HG03097 (cell line): ENCODE measurements at regions not wholly inside any gene's neighbourhood (a gene's known extent, or its start where the extent isn't known, plus 50 kb on each side); places are given as distances from the start of the nearest gene placed in this dataset.
"Not testable (repeated sequence)": the region's sequence is repeated elsewhere in the genome, so short reads cannot be mapped to it uniquely, and the experiment has no call there.

Experiments used
- ATAC-seq: cut with Tn5 transposase; IDR thresholded peaks from one replicate; pipeline ENCODE4 v1.9.1; 2021; ENCODE audit not compliant: unreplicated experiment, low FRiP score

DNA sequence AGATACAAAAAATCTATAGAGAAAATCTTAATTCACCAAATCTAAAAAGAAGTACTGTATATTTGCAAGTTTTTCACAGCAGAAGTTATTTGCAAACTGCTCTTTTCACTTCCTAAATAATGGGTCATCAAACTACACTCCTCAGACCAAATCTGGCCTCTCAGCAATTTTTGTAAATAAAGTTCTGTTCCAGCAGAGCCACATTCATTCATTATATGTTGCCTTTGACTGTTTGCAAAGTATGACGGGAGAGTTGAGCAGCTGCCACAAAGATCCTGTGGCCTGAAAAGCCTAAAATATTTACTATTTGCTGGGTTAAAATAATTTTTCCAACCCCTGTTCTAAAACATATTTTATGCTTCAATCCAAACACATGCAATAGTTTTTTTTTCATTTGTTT is 1222.3 kb upstream of the SEL1L start:
- ATAC-seq, result no peak

DNA sequence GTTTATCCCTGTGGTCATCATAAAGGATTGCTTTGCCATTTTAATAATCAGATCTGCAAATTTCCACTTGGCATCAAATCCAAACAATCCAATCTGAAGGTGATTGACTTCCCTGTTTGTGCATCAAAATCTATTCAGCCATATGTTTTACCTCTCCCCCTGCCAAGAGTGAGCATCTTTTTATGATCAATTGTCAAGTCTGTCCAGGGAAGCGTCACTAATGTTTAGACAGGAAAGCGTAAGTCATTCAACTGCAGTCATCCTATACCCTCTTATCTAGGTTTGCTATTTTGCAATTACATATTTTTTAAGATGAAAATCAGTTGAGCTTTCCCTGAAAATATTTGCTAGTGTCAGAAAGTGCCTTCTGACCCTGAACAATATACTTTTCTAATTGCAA is 1224.1 kb upstream of the SEL1L start:
- ATAC-seq, result no peak

DNA sequence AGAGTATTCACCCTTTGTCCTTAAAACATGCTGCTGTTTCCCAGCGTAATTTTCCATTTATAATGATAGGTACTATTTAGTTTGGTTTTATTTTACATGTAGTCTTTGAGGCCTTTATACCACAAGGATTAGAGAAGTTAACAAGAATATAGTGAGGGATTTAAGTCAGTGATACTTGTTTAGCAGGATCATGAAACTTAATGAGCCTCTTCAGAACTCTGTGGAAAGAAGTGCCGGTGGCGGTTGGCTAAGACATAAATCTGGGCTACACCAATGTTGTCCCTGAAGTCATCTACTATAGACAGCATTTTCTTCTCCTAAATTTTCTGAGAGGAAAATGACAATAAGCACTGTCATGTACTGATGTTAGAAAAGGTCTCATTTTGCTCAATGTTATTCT is 1226.0 kb upstream of the SEL1L start:
- ATAC-seq, result no peak

DNA sequence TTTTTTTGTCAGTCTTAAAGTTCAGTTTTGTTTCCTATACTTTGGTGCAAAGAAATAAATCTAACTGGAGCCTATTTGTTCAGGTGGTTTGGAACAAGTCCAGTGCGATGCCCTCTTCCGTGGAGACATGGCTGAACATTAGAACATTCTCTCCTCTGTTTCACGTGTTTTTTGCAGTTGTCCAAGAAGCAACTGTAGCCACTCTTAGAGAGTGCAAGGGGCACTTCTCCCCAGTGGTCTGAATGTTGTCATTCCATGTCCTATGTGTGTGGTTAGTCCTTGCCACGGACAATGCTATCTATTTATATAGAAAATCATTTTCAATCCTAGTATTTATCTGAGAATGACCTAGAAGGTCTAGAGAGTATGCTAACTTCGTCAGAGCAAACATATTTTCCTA is 1232.5 kb upstream of the SEL1L start:
- ATAC-seq, result no peak

DNA sequence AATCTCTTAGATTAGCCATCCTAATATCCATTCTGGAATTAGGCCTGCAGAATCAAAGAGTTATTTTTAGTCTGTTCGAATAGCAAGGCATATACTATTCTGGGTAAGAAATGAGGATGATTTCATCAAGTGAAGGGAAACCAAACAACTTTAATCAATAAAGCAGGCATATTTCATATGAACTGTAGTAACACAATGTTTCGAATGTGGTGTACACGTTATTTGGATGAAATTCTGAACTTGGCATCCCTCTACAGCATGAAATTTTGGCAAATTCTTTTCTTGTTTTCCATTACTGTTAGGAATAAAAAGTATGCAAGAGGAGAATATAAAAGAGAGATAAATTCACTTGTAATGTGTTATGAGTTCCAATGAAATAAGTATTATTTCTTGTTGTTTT is 1233.3 kb upstream of the SEL1L start:
- no peak for ATAC-seq

DNA sequence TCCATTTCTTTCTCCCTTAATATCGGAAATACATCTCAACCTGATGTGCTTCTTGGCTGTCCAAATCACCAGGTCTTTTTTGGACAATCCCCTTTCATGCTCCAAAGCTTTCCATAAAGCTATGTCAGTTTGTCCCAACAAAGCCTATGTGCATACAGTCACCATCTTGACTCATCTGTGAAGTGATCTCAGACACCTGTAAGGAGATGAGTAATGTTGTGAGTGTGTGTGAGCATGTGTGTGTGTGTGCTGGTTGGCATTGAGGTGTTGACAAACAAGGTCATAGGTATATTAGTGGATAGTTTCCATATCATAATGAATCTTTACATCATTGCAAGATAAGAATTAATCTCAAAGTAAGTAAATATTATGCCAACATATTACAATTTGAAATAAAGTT is 1243.3 kb upstream of the SEL1L start:
- ATAC-seq, result no peak

DNA sequence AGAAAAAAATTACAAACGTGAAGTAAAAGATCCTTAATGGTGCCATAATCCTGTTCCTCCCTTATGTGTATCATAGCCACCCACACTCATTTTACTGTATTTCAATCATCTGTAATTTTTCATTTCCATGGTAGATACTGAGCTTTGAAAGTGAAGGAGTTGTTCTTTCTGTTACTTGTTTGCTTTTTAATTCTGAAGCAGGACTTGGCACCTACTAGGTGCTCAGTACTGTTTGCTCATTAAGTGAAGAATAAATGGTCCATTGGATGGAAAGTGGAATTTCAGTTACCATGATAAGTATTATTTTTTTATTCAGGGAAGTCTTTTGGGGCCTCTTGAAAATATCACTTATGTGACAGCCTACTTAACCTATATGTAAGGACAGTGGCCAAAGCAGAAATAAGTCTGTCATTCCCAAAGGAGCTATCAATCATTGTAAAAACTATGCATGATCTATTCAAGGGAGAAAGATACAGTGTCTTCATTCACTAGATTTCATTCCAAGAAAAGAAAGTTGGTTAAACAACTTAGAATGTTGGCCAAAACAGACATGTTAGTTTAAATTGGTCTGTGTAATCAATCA is 1244.4 kb upstream of the SEL1L start:
- ATAC-seq, result no peak

DNA sequence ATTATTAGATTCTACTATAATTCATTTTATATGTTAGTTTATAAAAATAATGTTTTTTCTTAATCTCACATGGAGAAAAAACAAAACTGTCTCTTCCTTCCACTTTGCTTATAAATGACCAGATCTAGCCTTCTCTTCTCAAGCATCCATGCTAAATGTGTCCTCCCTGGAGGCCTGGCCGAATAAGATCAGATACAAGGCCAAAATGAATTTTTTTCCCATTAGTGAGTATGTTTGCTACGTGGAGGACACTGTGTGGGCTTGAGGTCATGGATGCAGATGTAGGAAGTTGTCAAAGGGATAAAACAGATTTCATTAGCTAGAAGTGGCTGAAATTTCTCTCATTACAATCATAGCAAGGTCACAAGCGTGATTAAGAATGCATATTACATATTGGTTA is 1244.9 kb upstream of the SEL1L start:
- ATAC-seq, result no peak

DNA sequence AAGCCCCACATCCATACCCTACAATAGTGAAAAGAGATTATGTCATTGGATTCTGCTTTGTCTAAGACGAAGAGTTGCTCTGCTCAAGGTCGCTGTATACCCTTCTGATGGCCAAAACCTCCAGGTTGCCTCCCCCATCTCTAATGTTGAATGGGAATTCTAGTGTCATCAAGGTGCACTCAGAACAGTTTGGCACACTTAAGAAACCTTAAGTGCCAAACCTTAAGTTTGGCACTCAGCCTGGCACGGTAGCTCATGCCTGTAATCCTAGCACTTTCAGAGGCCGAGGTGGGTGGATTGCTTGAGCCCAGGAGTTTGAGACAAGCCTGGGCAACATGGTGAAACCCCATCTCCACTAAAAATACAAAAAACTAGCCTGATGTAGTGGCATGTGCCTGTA is 1245.6 kb upstream of the SEL1L start:
- no peak for ATAC-seq

DNA sequence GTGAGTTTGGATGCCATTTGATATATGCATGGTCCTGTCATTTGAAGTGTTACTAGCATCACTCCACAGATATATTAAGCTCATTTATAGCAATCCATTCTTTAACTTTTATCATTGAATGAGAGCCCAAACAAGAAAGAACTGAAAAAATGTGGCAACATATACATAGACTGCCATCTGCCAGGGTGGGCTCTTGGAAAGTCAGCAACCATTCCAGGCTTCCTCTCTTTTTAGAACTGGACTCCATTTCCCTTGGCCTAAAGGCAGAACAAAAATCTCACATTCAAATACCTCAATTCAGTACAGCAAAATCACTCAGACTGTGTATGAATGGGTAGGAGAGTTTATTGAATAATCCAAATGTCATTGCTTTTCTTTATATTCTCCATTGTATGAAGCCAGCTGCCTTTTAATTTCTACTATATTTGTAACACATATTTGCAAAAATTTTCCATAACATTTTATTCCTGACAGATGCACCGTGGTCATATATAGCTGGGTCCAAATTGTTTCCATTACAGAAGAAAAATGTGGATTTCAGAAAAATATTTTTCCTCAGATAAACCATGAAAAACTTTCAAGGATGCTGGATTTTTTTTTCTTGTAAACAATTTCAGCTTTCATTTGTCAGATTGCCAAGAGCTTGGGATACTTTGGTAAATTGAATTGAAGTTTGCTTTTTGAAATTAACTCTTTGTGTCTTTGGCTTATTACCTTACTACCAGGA is 1252.3 kb upstream of the SEL1L start:
- ATAC-seq, result no peak

DNA sequence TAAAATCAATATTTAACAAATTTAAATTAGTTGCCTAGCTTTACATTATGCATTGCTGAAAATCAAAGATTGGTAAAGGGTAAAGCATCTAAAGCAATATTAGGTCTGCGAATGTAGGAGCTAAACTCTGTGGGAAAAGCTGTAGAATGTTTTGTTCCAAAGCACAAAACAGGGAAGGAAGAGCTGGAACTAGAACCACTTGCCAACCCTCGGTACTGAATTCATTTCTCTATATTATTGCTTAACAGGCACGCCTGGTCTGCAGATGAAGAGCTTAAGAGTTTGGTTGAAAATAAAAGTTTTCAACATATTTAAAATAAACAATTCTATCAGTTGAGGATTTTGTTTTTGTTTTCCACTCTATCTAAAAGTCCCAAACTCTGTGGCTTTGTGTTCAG is 1252.8 kb upstream of the SEL1L start:
- ATAC-seq, result no peak

DNA sequence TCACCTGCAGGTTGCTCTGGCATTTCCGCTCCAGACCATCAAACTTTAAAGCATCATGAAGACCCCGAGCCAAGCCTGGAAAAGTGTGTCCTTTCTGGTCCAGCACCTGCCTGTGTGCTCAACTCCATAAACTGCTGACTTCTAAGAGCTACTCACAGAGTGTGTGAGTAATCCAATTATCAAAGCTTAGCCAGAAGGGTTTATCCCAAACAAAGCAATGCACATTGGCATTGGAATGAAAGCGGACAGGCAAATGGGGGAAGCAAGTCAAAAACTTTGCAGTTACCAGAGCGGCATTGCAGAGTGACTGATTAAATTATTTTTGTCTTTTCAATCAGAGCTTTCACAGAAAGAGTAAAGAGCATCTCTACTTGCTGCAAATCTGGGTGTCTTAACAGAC is 1262.4 kb upstream of the SEL1L start:
- ATAC-seq, result no peak

DNA sequence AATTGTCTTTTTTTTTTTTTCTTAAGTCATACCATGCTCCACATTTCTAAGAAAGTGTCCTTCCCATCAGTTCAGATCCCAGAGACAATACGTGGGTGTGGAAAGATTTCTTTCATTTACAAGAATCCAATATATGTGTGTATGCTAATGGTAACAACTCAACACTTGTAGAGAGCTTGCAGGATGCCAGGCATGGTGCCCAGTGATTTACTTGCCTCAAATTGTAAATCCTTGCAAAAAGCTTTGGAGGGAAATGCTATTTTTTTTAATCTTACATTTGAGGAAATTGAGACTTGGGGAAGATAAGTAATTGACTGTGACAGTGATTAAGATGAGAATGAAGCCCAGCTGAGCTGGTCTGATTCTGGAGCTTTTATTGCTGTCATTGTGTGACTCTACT is 1264.6 kb upstream of the SEL1L start:
- ATAC-seq, result no peak

DNA sequence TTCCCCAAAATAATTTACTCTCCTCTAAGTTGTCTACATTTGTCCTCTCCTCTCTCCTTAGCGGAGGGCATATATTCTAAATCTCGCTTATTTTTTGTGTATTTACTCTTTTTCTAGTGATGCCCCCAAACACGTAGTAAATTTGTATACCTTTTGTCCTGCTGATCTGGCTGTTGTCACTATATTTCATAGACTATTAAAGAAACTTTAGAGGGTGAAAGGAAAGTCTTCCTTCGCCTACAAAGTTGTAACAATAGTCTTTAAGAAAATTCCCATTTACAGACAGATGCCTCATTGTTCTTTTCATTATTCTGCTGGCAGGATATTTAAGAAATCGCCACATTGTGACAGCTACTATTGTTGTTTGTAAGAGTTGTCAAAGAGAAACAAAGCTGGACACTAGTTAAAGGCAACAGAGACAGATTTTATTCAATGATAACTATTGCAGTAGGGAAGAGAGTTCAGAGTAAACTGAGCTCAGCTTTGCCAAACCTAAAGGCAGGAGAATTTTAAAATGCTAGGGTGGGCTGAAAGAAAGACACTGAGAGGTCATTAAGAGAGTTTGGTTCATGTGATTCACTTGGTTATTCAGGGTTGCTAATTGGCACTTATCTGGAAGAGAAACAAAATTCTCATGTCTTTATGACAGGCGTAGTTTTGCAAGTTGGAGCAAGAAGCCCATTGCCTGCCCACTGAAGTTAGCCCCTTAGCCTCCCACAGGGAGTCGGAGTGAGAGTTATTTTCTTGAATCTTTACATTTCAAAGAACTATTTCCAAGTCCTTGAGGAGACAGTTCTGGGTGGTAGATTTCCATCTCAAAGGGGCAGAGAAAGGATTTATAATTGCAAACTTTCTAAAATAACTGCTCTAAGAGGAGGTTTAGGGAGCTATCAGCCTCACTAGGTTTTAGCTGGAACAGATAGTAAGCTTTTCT is 1272.5 kb upstream of the SEL1L start:
- no peak for ATAC-seq

DNA sequence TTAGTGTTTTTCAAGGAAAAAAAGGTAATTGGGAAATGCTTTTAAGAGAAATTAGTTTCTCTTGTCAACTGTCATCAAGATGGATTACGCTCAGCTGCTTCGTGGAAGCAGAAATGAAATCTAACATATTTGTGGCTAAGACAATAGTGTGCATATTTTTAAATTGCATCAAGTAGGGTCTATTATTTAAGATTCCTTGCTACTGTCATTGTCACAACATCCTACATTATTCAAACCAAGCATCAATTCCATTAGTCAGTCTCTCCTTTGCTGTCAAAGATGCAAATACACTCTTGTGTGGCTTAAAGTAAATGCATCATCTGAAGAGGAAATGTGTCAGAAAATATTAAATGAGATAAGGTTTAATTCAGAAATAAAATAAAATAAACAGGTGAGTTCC is 1277.6 kb upstream of the SEL1L start:
- ATAC-seq, result no peak

DNA sequence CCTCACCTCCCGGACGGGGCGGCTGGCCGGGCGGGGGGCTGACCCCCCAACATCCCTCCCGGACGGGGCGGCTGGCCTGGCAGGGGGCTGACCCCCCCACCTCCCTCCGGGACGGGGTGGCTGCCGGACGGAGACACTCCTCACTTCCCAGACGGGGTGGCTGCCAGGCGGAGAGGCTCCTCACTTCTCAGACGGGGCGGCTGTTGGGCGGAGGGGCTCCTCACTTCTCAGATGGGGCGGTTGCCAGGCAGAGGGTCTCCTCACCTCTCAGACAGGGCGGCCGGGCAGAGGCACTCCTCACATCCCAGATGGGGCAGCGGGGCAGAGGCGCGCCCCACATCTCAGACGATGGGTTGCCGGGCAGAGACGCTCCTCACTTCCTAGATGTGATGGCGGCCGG is 1280.7 kb upstream of the SEL1L start:
- ATAC-seq, result not testable (repeated sequence)

DNA sequence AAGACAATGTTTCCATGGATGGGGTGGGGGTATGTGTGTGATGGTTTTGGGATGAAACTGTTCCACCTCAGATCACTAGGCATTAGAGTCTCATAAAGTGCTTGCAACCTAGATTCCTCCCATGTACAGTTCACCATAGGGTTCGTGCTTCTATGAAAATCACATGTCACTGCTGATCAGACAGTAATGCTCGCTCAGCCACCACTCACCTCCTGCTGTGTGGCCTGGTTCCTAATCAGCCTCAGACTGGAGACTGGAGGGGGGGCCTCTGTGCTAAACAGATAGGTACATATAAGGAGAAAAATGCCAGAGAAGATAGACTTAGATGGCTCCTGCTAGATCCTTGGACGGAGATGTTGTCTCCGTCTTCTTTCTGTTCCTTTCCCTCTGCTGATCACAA is 1296.9 kb upstream of the SEL1L start:
- ATAC-seq, result no peak

DNA sequence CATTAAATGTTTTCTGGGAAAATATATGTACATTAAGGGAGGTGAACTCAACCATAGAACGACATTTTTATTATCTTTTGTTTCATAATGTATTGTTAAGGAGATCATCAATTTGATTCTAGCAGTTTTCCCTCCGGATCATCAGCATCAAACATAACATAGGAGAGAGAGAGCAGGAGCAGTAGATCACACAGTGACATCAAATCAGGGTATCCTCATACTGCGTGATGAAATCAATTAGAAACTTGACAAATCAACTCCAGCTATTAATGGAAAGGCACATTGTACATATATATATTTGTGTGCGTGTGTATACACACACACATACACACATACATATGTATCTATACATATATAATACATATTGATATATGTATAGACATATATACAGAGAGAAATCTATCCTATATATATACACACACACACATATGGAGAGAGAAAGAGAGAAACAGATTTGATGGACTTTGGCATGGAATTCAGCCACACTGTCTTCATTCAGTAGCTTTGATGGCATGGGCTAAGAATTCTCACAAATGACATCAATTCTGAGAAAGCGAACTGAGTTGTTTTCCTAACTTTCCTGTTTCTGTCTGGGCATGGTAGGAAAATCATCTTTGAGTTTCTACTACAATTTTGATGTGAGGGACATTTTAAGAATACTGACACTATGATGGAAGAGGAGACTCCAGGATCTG is 1302.8 kb upstream of the SEL1L start:
- ATAC-seq, result no peak

DNA sequence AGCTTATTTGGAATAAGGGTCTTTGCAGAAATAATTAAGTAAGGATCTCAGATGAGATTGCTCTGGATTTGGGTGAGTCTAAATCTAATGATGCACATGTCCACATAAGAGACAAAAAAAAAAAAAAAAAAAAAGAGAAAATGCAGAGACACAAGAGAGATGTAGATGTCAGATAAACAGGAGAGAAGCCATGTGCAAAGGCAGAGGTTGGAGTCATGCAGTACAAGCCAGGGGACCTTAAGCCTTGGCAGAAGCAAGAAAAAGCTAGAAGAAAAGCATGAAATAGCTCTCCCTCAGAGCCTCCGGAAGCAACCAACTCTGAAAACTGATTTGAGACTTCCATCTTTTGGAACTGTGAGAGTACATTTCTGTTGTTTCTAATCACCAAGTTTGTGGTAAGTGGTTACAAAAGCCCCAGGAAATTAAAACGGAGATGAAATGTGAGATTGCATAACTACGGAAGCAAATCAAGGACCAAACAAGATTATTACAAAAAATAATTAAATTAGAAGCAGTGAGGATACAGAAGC is 1304.0 kb upstream of the SEL1L start:
- no peak for ATAC-seq

DNA sequence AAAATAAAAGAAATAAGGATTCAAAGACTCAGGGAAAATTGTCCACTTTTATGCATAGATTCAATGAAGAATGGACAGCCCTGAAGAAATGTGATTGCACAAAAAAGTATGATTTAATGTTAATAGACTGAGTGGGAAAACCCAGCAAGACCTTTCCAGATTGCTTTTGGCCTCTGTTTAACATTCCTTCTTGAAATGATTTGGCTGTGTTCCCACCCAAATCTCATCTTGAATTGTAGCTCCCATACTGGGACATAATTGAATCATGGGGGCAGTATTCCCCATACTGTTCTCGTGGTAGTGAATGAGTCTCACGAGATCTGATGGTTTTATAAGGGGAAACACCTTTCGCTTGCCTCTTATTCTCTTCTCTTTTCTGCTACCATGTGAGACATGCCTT is 1316.9 kb upstream of the SEL1L start:
- no peak for ATAC-seq

DNA sequence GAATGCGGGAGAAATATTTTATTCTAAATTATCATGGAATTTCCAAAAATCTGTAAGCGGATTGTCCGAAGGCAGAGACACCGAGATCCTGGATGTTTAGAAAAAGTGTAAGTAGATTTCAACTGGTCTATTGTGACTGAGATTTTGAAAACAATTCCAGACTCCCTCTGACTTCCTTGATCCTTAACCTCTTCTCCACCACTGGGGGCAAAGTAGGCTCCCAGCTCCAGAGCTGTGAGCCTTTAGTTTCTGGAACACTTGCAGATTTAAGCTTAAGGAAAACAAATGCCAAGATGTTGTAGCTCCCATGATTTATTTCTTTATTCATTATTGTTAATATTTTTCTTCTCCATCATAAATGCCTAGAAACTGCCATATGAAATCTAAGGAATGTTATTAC is 1320.5 kb upstream of the SEL1L start:
- no peak for ATAC-seq
